Mammary epithelial cell (primary cell): ENCODE measurements at regions not wholly inside any gene's neighbourhood (a gene's known extent, or its start where the extent isn't known, plus 50 kb on each side); places are given as distances from the start of the nearest gene placed in this dataset.

ENCODE experiments used
- EZH2 ChIP-seq: IDR thresholded peaks from 2 replicates; pipeline ENCODE4 v1.6.1; 2012; ENCODE audit warnings: low read length, inconsistent platforms, borderline replicate concordance
- TF ChIP-seq, protein P1 (sequence below), 2 donors: IDR thresholded peaks in 1 of 2; conservative IDR thresholded peaks in 1 of 2; 2 replicates each; pipeline ENCODE4 v1.5.1; 2011 to 2012; ENCODE audit warnings: inconsistent platforms in 2 of 2, low read length in 2 of 2, mild to moderate bottlenecking in 2 of 2, control low read depth in 1 of 2, low read depth in 1 of 2; ENCODE audit not compliant: insufficient read depth in 1 of 2; ENCODE audit errors: extremely low read depth in 1 of 2

DNA sequence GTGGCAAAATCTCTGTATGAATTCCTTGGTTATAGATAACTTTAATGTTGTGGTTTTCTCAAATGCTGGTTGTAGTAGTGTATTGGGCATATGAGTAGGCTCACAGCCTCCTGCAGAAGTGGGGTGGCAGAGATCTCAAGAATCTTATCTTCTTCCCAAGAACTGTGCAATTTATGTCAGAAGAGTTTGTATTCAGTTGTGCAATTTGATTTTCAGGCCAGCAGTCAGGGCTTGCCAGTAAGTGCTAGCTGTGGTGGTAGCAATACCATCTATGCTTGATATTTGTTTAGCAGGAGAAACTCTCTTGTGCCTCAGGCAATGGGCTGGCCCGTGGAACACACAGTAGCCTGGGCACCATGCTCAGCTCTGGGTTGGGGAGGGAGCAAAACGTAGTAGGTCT is 58.4 kb upstream of the GOLIM4 start:
- TF ChIP-seq, protein P1, sequence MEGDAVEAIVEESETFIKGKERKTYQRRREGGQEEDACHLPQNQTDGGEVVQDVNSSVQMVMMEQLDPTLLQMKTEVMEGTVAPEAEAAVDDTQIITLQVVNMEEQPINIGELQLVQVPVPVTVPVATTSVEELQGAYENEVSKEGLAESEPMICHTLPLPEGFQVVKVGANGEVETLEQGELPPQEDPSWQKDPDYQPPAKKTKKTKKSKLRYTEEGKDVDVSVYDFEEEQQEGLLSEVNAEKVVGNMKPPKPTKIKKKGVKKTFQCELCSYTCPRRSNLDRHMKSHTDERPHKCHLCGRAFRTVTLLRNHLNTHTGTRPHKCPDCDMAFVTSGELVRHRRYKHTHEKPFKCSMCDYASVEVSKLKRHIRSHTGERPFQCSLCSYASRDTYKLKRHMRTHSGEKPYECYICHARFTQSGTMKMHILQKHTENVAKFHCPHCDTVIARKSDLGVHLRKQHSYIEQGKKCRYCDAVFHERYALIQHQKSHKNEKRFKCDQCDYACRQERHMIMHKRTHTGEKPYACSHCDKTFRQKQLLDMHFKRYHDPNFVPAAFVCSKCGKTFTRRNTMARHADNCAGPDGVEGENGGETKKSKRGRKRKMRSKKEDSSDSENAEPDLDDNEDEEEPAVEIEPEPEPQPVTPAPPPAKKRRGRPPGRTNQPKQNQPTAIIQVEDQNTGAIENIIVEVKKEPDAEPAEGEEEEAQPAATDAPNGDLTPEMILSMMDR (conservative IDR thresholded peaks at IDR 0.05 in 1 of 2, IDR thresholded peaks at IDR 0.05 in 1 of 2; ENCODE audit: extremely low read depth in 1 of 2, insufficient read depth in 1 of 2, low read depth in 1 of 2, low read length in 2 of 2), result no peak
- TF ChIP-seq EZH2, result no peak
